Keratinocyte (primary cell): ENCODE measurements at regions not wholly inside any gene's neighbourhood (a gene's known extent, or its start where the extent isn't known, plus 50 kb on each side); places are given as distances from the start of the nearest gene placed in this dataset.

Experiments
- DNase-seq: peaks from one replicate; pipeline ENCODE4 v3.0.0-alpha.2; 2011; ENCODE audit warnings: low read depth, missing footprints, low spot score
- FAIRE-seq: peaks from 2 replicates; lab custom pipeline; 2011; peaks lifted over from hg19 to GRCh38; lab: Jason Lieb, UNC
- H2AFZ ChIP-seq: 2 replicates; pipeline ENCODE4 v1.6.0; 2012; ENCODE audit warnings: low read length, control low read depth, inconsistent platforms; ENCODE audit not compliant: control insufficient read depth
- H3K27ac ChIP-seq: 2 replicates; pipeline ENCODE4 v1.5.1; 2011; ENCODE audit warnings: low read length; ENCODE audit not compliant: control insufficient read depth, insufficient read depth
- H3K27me3 ChIP-seq: 3 replicates; pipeline ENCODE4 v1.6.0; 2011; ENCODE audit warnings: low read length; ENCODE audit not compliant: control insufficient read depth, insufficient read depth; ENCODE audit errors: extremely low read depth
- H3K36me3 ChIP-seq, 2 experiments: 2 replicates in 1 of 2; 3 replicates in 1 of 2; pipeline ENCODE4 v1.5.1; 2011; ENCODE audit warnings: low read length in 2 of 2, mild to moderate bottlenecking in 1 of 2; ENCODE audit not compliant: control insufficient read depth in 2 of 2, insufficient read depth in 2 of 2; ENCODE audit errors: extremely low read depth in 1 of 2
- H3K4me1 ChIP-seq: 3 replicates; pipeline ENCODE4 v1.5.1; 2011; ENCODE audit warnings: low read length; ENCODE audit not compliant: control insufficient read depth, insufficient read depth; ENCODE audit errors: extremely low read depth
- H3K4me2 ChIP-seq: 3 replicates; pipeline ENCODE4 v1.6.0; 2011; ENCODE audit warnings: low read depth, low read length; ENCODE audit not compliant: control insufficient read depth, insufficient read depth; ENCODE audit errors: extremely low read depth
- H3K4me3 ChIP-seq, 3 experiments: fragments of 200-600 bp in 1 of 3; sonication (generic) in 1 of 3; 2 replicates in 2 of 3; 3 replicates in 1 of 3; pipeline ENCODE4 v1.5.1; 2011 to 2016; ENCODE audit warnings: low read length in 3 of 3, mild to moderate bottlenecking in 3 of 3, control low read depth in 2 of 3, inconsistent platforms in 1 of 3, low read depth in 1 of 3, mixed read lengths in 1 of 3, mixed run types in 1 of 3, moderate library complexity in 1 of 3; ENCODE audit not compliant: control insufficient read depth in 2 of 3, insufficient read depth in 2 of 3; ENCODE audit errors: extremely low read depth in 1 of 3
- H3K79me2 ChIP-seq: 2 replicates; pipeline ENCODE4 v1.6.0; 2012; ENCODE audit warnings: low read length; ENCODE audit not compliant: control insufficient read depth, insufficient read depth
- H3K9ac ChIP-seq: 3 replicates; pipeline ENCODE4 v1.6.0; 2011; ENCODE audit warnings: low read length; ENCODE audit not compliant: control insufficient read depth, insufficient read depth; ENCODE audit errors: extremely low read depth
- H3K9me1 ChIP-seq: 3 replicates; pipeline ENCODE4 v1.6.0; 2011; ENCODE audit warnings: low read length; ENCODE audit not compliant: control insufficient read depth, insufficient read depth; ENCODE audit errors: extremely low read depth
- H3K9me3 ChIP-seq: 2 replicates; pipeline ENCODE4 v1.5.1; 2012; ENCODE audit warnings: low read depth, low read length; ENCODE audit not compliant: control insufficient read depth
- H4K20me1 ChIP-seq: 3 replicates; pipeline ENCODE4 v1.6.0; 2011; ENCODE audit warnings: low read length; ENCODE audit not compliant: control insufficient read depth, insufficient read depth; ENCODE audit errors: extremely low read depth
- EZH2 ChIP-seq: IDR thresholded peaks from one replicate; pipeline ENCODE4 v1.6.1; 2012; ENCODE audit warnings: inconsistent platforms, mild to moderate bottlenecking, low read length, moderate library complexity
- dilution Hi-C: fragments of 300-500 bp; cut with MboI; formaldehyde crosslinking; loops from one replicate; pipeline ENCODE4 v1.7.0; 2020; ENCODE audit warnings: low sequenced_read_pairs; ENCODE audit not compliant: extremely low pct_ligation_motif_present
- TF ChIP-seq, protein P1 (sequence below), 3 experiments: IDR thresholded peaks in 1 of 3; conservative IDR thresholded peaks in 1 of 3; optimal IDR thresholded peaks in 1 of 3; 2 replicates in 2 of 3; 3 replicates in 1 of 3; pipeline versions ENCODE3 to v1.5.1; 2011; ENCODE audit warnings: low read length in 3 of 3, mild to moderate bottlenecking in 3 of 3, moderate library complexity in 2 of 3, control low read depth in 1 of 3, inconsistent platforms in 1 of 3; ENCODE audit not compliant: insufficient read depth in 2 of 3; ENCODE audit errors: extremely low read depth in 1 of 3

DNA sequence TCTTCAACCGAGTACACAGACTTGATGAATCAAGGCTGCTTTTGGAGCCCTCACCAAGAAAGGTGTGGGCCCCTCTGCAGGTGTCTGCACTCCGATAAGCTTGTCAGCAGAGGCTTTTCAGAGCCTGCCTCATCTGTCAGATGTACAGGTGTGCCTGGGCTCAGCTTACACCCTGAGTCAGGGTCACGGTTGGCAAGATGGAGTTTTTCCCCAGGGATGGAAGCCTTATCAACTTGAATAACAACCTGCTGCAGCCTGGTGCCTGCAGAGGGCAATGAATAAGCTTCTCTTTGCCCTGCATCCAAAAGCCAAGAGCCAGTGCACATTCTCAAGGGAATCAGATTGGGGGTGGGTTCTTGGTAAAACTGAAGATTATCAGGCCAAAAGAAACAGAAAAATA lies 427.1 kb downstream of the CD83 start:
- no peaks in the 10 kb centered on the region for H3K9me1 ChIP-seq
- no peak overlapping the region for H3K27ac ChIP-seq
- TF ChIP-seq, protein P1, sequence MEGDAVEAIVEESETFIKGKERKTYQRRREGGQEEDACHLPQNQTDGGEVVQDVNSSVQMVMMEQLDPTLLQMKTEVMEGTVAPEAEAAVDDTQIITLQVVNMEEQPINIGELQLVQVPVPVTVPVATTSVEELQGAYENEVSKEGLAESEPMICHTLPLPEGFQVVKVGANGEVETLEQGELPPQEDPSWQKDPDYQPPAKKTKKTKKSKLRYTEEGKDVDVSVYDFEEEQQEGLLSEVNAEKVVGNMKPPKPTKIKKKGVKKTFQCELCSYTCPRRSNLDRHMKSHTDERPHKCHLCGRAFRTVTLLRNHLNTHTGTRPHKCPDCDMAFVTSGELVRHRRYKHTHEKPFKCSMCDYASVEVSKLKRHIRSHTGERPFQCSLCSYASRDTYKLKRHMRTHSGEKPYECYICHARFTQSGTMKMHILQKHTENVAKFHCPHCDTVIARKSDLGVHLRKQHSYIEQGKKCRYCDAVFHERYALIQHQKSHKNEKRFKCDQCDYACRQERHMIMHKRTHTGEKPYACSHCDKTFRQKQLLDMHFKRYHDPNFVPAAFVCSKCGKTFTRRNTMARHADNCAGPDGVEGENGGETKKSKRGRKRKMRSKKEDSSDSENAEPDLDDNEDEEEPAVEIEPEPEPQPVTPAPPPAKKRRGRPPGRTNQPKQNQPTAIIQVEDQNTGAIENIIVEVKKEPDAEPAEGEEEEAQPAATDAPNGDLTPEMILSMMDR (optimal IDR thresholded peaks at IDR 0.05 in 1 of 3, IDR thresholded peaks at IDR 0.05 in 1 of 3, conservative IDR thresholded peaks at IDR 0.05 in 1 of 3; ENCODE audit: extremely low read depth in 1 of 3, insufficient read depth in 2 of 3, low read length in 3 of 3): no peak
- no peak for TF ChIP-seq EZH2
- H3K36me3 ChIP-seq: no peaks in the 10 kb centered on the region
- no peak overlapping the region for H3K9ac ChIP-seq
- no peak overlapping the region for H2AFZ ChIP-seq
- H3K79me2 ChIP-seq: no peaks in the 10 kb centered on the region
- no peaks in the 10 kb centered on the region for H3K9me3 ChIP-seq
- no peaks in the 10 kb centered on the region for H3K27me3 ChIP-seq
- FAIRE-seq (no peak), DNase-seq (no peak)
- H3K4me2 ChIP-seq: no peak overlapping the region
- dilution Hi-C loops: no loop called here
- H3K4me1 ChIP-seq: no peaks in the 10 kb centered on the region
- no peaks in the 10 kb centered on the region for H4K20me1 ChIP-seq
- H3K4me3 ChIP-seq: no peak overlapping the region

DNA sequence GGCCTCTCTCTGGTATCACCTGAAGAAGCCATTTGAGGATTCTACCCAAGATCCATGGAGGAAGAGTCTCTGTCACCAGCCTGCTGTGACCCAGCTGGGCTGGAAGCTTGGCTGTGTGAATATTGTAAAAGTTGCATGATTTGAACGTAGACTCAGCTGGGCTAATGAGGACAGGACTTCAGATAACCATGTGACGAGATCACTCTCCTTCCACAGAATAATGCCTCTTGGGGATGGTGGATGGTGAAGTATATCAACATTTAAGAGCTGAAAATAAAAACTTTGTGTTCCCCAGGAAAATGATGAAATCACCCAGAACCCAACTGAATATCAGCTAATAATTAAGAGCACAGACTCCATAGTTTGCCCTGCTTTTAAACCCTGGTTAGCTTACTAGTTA lies 427.9 kb downstream of the CD83 start:
- dilution Hi-C loops: no loop called here
- no peak for TF ChIP-seq EZH2
- TF ChIP-seq, protein P1 (optimal IDR thresholded peaks at IDR 0.05 in 1 of 3, IDR thresholded peaks at IDR 0.05 in 1 of 3, conservative IDR thresholded peaks at IDR 0.05 in 1 of 3; ENCODE audit: extremely low read depth in 1 of 3, insufficient read depth in 2 of 3, low read length in 3 of 3): no peak
- Histone ChIP-seq H3K79me2 (no peaks in the 10 kb centered on the region), H3K9me1 (no peaks in the 10 kb centered on the region), H3K27ac (no peak overlapping the region), H3K36me3 (no peaks in the 10 kb centered on the region), H2AFZ (no peak overlapping the region), H3K9me3 (no peaks in the 10 kb centered on the region), H4K20me1 (no peaks in the 10 kb centered on the region), H3K4me3 (no peak overlapping the region), H3K4me2 (no peak overlapping the region), H3K9ac (no peak overlapping the region), H3K27me3 (no peaks in the 10 kb centered on the region), H3K4me1 (no peaks in the 10 kb centered on the region)
- no peak for FAIRE-seq
- DNase-seq: no peak
